SH-SY5Y (cell line): ENCODE measurements at regions not wholly inside any gene's neighbourhood (a gene's known extent, or its start where the extent isn't known, plus 50 kb on each side); places are given as distances from the start of the nearest gene placed in this dataset.

Experiments
- GATA2 ChIP-seq: IDR thresholded peaks from 2 replicates; pipeline ENCODE4 v1.6.1; 2011; ENCODE audit warnings: mild to moderate bottlenecking, low read depth, low read length
- GATA3 ChIP-seq: IDR thresholded peaks from 2 replicates; pipeline ENCODE4 v1.6.1; 2011; ENCODE audit warnings: low read depth, mild to moderate bottlenecking, low read length, moderate library complexity

DNA sequence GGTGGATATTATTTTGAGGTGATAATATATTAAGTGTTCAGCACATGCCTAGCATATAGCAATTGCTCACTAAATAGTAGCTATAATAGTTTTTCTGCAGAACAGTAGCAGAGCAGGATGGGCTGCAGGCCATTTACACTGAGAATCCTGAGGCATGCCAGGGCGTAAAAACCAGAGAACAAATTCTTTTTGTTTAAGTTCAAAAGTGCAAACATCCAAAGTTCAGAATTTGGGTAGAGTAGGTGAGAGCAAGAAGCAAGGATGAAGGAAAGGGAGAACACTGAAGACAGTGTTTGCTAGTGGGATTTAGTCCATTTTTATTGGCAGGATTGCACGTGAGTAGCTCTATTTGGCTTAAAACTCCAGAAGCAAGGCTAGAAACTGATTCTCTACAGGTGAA is 72.0 kb upstream of the RHOBTB1 start:
- no peak for TF ChIP-seq GATA2
- TF ChIP-seq GATA3, result no peak
